SK-N-SH treated with all-trans-retinoic acid at 6 μM for 48 hours (cell line): ENCODE measurements at regions not wholly inside any gene's neighbourhood (a gene's known extent, or its start where the extent isn't known, plus 50 kb on each side); places are given as distances from the start of the nearest gene placed in this dataset.

Source experiments
- ATAC-seq: fragments of 200-7000 bp; cut with Tn5 transposase; 3 replicates; pipeline ENCODE4 v1.9.1; 2020; ENCODE audit warnings: mild to moderate bottlenecking, moderate library complexity
- ARNTL ChIP-seq: fragments of 450-650 bp; formaldehyde crosslinking; IDR thresholded peaks from 2 replicates; pipeline ENCODE4 v1.5.0; 2020; ENCODE audit warnings: low read depth, mild to moderate bottlenecking, moderate library complexity, borderline replicate concordance
- BACH2 ChIP-seq: fragments of 250-450 bp; sonication (Bioruptor Pico); IDR thresholded peaks from 2 replicates; pipeline ENCODE4 v1.9.0; 2021; ENCODE audit warnings: mild to moderate bottlenecking, borderline replicate concordance
- CREB5 ChIP-seq: fragments of 250-450 bp; sonication (Bioruptor Pico); IDR thresholded peaks from 2 replicates; pipeline ENCODE4 v1.5.1; 2020; ENCODE audit warnings: low read depth, mild to moderate bottlenecking, moderate library complexity
- CSDC2 ChIP-seq: fragments of 250-450 bp; sonication (Bioruptor Pico); IDR thresholded peaks from 2 replicates; pipeline ENCODE4 v1.5.0; 2020; ENCODE audit warnings: mild to moderate bottlenecking, moderate library complexity
- CSRNP3 ChIP-seq: fragments of 250-450 bp; sonication (Bioruptor Pico); IDR thresholded peaks from 2 replicates; pipeline ENCODE4 v1.5.1; 2021; ENCODE audit warnings: mild to moderate bottlenecking, moderate library complexity
- ESRRG ChIP-seq: fragments of 250-450 bp; sonication (Bioruptor Pico); IDR thresholded peaks from 2 replicates; pipeline ENCODE4 v1.6.1; 2021; ENCODE audit warnings: mild to moderate bottlenecking
- GLIS3 ChIP-seq: fragments of 250-450 bp; sonication (Bioruptor Pico); IDR thresholded peaks from 2 replicates; pipeline ENCODE4 v1.5.0; 2020; ENCODE audit warnings: mild to moderate bottlenecking, moderate library complexity
- ISL1 ChIP-seq: fragments of 250-450 bp; sonication (Bioruptor Pico); IDR thresholded peaks from 2 replicates; pipeline ENCODE4 v2.1.2; 2022; ENCODE audit warnings: mild to moderate bottlenecking, moderate library complexity
- OSR1 ChIP-seq: fragments of 250-450 bp; sonication (Bioruptor Pico); IDR thresholded peaks from 2 replicates; pipeline ENCODE4 v1.8.0; 2022; ENCODE audit warnings: moderate library complexity, mild to moderate bottlenecking, inconsistent platforms
- PATZ1 ChIP-seq: fragments of 250-450 bp; sonication (Bioruptor Pico); IDR thresholded peaks from 2 replicates; pipeline ENCODE4 v1.8.0; 2020; ENCODE audit warnings: mild to moderate bottlenecking, moderate library complexity, borderline replicate concordance
- POU6F1 ChIP-seq: fragments of 250-450 bp; sonication (Bioruptor Pico); IDR thresholded peaks from 2 replicates; pipeline ENCODE4 v1.8.0; 2021; ENCODE audit warnings: low read depth, mild to moderate bottlenecking, moderate library complexity, borderline replicate concordance
- PPARA ChIP-seq: fragments of 250-450 bp; sonication (Bioruptor Pico); IDR thresholded peaks from 2 replicates; pipeline ENCODE4 v1.5.0; 2020; ENCODE audit warnings: mild to moderate bottlenecking, borderline replicate concordance
- RARB ChIP-seq: fragments of 250-450 bp; sonication (Bioruptor Pico); IDR thresholded peaks from 2 replicates; pipeline ENCODE4 v1.8.0; 2021; ENCODE audit warnings: mild to moderate bottlenecking, moderate library complexity
- SNAI2 ChIP-seq: fragments of 250-450 bp; sonication (Bioruptor Pico); IDR thresholded peaks from 2 replicates; pipeline ENCODE4 v1.5.0; 2020; ENCODE audit warnings: mild to moderate bottlenecking, moderate library complexity
- TCF4 ChIP-seq: fragments of 250-450 bp; sonication (Bioruptor Pico); IDR thresholded peaks from 2 replicates; pipeline ENCODE4 v1.8.0; 2021; ENCODE audit warnings: mild to moderate bottlenecking, moderate library complexity, borderline replicate concordance
- TOX ChIP-seq: fragments of 250-450 bp; sonication (Bioruptor Pico); IDR thresholded peaks from 2 replicates; pipeline ENCODE4 v1.8.0; 2021; ENCODE audit warnings: mild to moderate bottlenecking, moderate library complexity, borderline replicate concordance
- TSHZ2 ChIP-seq: fragments of 250-450 bp; sonication (Bioruptor Pico); IDR thresholded peaks from 2 replicates; pipeline ENCODE4 v1.5.0; 2020; ENCODE audit warnings: mild to moderate bottlenecking, moderate library complexity
- ZFP3 ChIP-seq: fragments of 250-450 bp; sonication (Bioruptor Pico); IDR thresholded peaks from 2 replicates; pipeline ENCODE4 v1.5.0; 2020; ENCODE audit warnings: mild to moderate bottlenecking, moderate library complexity
- ZFP30 ChIP-seq: fragments of 450-650 bp; formaldehyde crosslinking; IDR thresholded peaks from 2 replicates; pipeline ENCODE4 v1.5.0; 2022; ENCODE audit warnings: mild to moderate bottlenecking, moderate library complexity
- ZNF565 ChIP-seq: fragments of 450-650 bp; formaldehyde crosslinking; conservative IDR thresholded peaks from 2 replicates; pipeline ENCODE4 v1.5.0; 2020; ENCODE audit warnings: low read depth, mild to moderate bottlenecking, moderate library complexity
- ZNF70 ChIP-seq: fragments of 450-650 bp; formaldehyde crosslinking; IDR thresholded peaks from 2 replicates; pipeline ENCODE4 v1.5.0; 2020; ENCODE audit warnings: mild to moderate bottlenecking, moderate library complexity
- ZNF8 ChIP-seq: fragments of 450-650 bp; formaldehyde crosslinking; IDR thresholded peaks from 2 replicates; pipeline ENCODE4 v1.5.0; 2020; ENCODE audit warnings: mild to moderate bottlenecking, moderate library complexity

- TF ChIP-seq CSRNP3 (CRISPR knock-in tag) (no peak), ZNF70 (CRISPR knock-in tag) (no peak), POU6F1 (CRISPR knock-in tag) (no peak), ESRRG (CRISPR knock-in tag) (no peak), TCF4 (CRISPR knock-in tag) (no peak), CSDC2 (CRISPR knock-in tag) (no peak), TSHZ2 (CRISPR knock-in tag) (no peak), RARB (no peak), CREB5 (CRISPR knock-in tag) (no peak), TOX (CRISPR knock-in tag) (no peak), ZFP30 (CRISPR knock-in tag) (no peak)
- ATAC-seq, result no peak
Measured at GRCh38 chr7:26060733-26061677, 91.0 kb upstream of the NFE2L3 start.

GRCh38 chr7:26061678-26062603 lies 90.1 kb upstream of the NFE2L3 start:
- peak; percentile 92 for ATAC-seq
- TF ChIP-seq PATZ1 (CRISPR knock-in tag) (no peak), ARNTL (no peak), ZNF565 (no peak), ESRRG (CRISPR knock-in tag) (no peak), CSDC2 (CRISPR knock-in tag) (no peak), ZFP30 (CRISPR knock-in tag) (no peak), CSRNP3 (CRISPR knock-in tag) (no peak), SNAI2 (CRISPR knock-in tag) (no peak), TCF4 (CRISPR knock-in tag) (no peak), ZNF70 (CRISPR knock-in tag) (no peak), GLIS3 (no peak), CREB5 (CRISPR knock-in tag) (no peak), OSR1 (no peak), ZFP3 (CRISPR knock-in tag) (no peak), PPARA (CRISPR knock-in tag) (no peak), ISL1 (no peak), BACH2 (CRISPR knock-in tag) (no peak), ZNF8 (no peak)
